ENCODE measurements at regions not wholly inside any gene's neighbourhood (a gene's known extent, or its start where the extent isn't known, plus 50 kb on each side); places are given as distances from the start of the nearest gene placed in this dataset.
A peak's percentile ranks its signal among the peaks of the same experiment; 100 is the strongest.

DNA sequence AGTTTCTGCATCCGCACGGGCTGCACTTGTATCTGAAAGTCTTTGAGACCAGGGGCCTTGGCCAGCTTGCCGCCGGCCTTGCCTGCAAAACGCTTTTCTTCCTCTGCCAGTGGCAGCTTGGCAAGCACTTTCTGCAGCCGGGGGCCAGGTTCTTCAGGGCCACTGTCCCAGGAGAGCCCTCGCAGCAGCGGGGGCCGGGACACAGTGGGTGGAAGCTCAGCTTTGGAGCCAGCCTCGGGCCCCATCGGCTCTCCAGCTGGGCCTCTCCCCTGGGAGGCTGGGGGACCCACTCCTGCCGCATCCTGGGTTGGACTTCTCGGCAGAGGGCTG is 57.5 kb upstream of the LYVE1 start:
- no peak for DNase-seq
- no peaks in the 10 kb centered on the region for H3K36me3 ChIP-seq
- no peaks in the 10 kb centered on the region for H3K9me3 ChIP-seq
- no peak overlapping the region for H3K4me3 ChIP-seq (replicated peaks in 1 of 3)
- H3K27me3 ChIP-seq, result no peaks in the 10 kb centered on the region
- WGBS, 2 donors, result 80 to 82% methylated on average over 6 to 10 of the region's 13 CpGs
- no peak for TF ChIP-seq POLR2A (IDR thresholded peaks at IDR 0.05)
- H3K4me1 ChIP-seq, result peaks cover 0 to 20% of the 10 kb centered on the region in 2 donors
- no peak overlapping the region for H3K27ac ChIP-seq
- intact Hi-C loops (cut with DNase I), result loop anchor here (5.0 kb wide), 1 partner anchor 111 kb away; no protein-coding TSS in a partner anchor

DNA sequence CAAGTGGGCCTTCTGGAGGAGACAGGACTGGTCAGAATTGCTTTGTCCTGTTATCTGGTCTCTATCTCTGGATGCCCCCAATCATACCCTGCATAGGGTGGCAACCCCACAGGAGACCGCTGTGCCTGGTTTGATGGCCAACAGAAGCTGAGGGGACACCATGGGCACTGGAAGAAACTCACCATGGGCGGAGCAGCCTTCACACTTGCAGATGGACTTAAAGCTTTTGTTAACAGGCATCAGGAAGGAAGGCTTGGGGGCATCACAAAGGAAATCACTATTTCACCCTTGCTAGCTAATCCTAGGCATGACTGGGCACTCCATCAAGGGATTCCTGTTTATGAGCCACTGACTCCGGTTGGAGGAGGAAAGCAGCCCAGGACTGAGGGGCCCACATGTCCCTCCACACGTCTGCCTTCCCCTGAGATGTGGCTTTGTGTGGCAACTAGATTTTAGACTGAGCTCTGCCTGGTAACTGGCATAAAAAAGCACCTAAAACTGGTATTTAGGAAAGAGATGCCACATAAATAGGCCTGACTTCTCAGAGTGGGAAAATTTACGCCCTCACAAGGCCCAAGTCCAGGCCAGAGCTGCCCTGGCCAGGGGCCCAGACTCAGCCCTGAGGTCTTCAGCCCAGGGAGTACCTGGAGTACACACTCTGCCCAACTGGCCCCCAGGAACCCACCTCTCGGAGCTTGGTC is 57.0 kb upstream of the LYVE1 start:
- Histone ChIP-seq H3K4me3 (replicated peaks in 1 of 3) (no peak overlapping the region), H3K36me3 (no peaks in the 10 kb centered on the region), H3K4me1 (peaks cover 0 to 20% of the 10 kb centered on the region in 2 donors), H3K9me3 (no peaks in the 10 kb centered on the region), H3K27me3 (no peaks in the 10 kb centered on the region), H3K27ac (no peak overlapping the region)
- 78 to 85% methylated on average over 6 of the region's 6 CpGs for WGBS, 2 donors
- intact Hi-C loops (cut with DNase I), result loop anchor here (5.0 kb wide), 1 partner anchor 112 kb away; no protein-coding TSS in a partner anchor
- TF ChIP-seq, protein P1, sequence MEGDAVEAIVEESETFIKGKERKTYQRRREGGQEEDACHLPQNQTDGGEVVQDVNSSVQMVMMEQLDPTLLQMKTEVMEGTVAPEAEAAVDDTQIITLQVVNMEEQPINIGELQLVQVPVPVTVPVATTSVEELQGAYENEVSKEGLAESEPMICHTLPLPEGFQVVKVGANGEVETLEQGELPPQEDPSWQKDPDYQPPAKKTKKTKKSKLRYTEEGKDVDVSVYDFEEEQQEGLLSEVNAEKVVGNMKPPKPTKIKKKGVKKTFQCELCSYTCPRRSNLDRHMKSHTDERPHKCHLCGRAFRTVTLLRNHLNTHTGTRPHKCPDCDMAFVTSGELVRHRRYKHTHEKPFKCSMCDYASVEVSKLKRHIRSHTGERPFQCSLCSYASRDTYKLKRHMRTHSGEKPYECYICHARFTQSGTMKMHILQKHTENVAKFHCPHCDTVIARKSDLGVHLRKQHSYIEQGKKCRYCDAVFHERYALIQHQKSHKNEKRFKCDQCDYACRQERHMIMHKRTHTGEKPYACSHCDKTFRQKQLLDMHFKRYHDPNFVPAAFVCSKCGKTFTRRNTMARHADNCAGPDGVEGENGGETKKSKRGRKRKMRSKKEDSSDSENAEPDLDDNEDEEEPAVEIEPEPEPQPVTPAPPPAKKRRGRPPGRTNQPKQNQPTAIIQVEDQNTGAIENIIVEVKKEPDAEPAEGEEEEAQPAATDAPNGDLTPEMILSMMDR (IDR thresholded peaks at IDR 0.05), result no peak
- TF ChIP-seq POLR2A (IDR thresholded peaks at IDR 0.05), result no peak
- DNase-seq, result no peak

DNA sequence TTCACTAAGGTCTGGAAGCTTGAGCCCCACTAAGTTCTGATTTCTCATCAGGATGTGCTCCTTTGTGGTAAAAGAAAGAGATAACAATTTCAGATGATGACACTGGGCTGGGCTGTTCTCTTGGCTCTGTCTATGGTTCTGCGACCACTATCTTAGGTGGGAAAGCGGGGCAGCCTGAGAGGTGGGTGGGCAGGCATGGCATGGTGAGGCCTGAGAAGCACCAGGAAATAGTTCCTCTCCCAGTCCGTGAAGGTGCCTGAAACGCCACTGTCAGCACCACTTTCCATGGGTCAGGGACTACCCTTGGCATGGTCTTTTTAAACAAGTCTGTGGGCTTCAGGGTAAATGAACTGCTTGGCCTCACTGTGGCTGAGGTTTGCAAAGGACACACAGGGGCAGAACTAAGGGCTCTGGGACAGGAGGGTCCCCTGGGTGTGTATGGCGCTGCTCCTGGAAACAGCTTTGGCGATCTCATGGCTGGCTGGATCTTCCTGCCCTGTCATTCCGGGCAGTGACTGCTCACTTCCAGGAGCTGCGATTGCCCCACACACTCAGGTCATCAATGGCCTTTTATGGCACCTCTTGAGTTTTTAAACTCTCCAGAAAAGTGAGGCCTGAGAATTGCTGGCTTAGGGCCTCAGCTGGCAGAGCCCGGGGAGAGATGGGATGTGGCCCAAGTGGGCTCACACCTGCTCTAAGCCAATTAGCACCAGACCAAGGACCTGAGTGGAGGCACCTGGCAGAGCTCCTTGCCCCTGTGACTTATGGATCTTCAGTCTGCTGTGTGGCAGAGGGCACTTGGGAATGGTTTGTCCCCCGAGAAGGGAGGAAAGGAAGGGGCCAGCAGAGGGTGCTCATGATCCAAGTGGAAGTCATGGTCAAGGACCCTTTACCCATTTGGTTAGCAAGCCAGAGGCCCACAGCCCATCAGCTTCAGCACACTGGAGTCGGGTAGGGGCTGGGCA is 55.6 kb upstream of the LYVE1 start:
- no peak for TF ChIP-seq POLR2A (IDR thresholded peaks at IDR 0.05)
- TF ChIP-seq, protein P1 (IDR thresholded peaks at IDR 0.05), result peak in 4 of 6 experiments; percentile 30 to 62 (median 51)
- H3K4me3 ChIP-seq (replicated peaks in 1 of 3), result no peak overlapping the region
- H3K27me3 ChIP-seq, result no peaks in the 10 kb centered on the region
- DNase-seq, result peak; percentile 70 to 80
- peaks cover 0 to 20% of the 10 kb centered on the region in 2 donors for H3K4me1 ChIP-seq
- no peaks in the 10 kb centered on the region for H3K9me3 ChIP-seq
- no peaks in the 10 kb centered on the region for H3K36me3 ChIP-seq
- 54 to 56% methylated on average over 10 to 11 of the region's 11 CpGs for WGBS, 2 donors
- H3K27ac ChIP-seq, result peak overlapping the region in 1 of 3 donors; percentile 7
- intact Hi-C loops (cut with DNase I), result no loop called here

DNA sequence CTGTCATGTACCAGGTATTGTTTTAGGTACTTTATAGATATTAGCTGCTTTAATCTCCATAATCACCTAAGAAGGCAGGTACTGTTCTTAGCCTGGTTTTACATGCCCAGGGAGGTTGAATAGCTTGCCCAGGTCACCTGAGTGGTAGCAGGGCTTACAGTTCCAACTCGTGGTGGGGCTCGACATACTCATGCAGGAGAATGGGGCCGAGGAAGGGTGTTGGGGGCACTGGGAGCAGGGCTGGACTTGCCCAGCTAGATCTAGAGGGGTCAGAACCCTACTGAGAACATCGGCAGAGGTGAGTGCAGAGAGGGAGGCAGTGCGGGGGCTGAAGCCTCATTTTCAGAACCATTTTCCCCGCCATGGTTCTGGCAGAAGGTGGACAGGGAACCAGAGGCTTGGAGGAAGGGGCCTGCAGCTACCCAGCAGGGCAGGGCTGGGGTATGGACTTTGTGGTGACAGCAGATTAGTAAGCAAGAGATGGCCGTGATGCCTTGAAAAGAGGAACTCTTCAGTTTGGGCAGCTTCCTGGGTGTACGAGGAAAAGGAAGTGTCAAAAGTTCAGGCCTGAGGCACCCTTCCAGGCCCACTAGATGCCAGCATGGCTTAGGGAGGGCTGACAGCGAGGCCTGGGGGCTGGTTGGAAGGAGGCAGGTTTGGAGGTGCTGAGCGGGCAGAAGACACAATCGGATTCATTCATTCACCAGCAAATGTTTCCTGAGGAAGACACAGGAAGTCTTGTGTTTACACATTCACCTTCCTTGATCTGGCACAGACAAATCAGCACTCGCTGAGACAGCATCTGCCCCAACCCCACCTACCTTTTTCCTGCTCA is 54.7 kb upstream of the LYVE1 start:
- intact Hi-C loops (cut with DNase I), result no loop called here
- Histone ChIP-seq H3K4me1 (peaks cover 0 to 20% of the 10 kb centered on the region in 2 donors), H3K27ac (no peak overlapping the region), H3K27me3 (no peaks in the 10 kb centered on the region), H3K4me3 (replicated peaks in 1 of 3) (no peak overlapping the region), H3K9me3 (no peaks in the 10 kb centered on the region), H3K36me3 (no peaks in the 10 kb centered on the region)
- no peak for TF ChIP-seq POLR2A (IDR thresholded peaks at IDR 0.05)
- TF ChIP-seq, protein P1 (IDR thresholded peaks at IDR 0.05), result no peak
- 83 to 84% methylated on average over 12 of the region's 12 CpGs for WGBS, 2 donors
- DNase-seq, result no peak

DNA sequence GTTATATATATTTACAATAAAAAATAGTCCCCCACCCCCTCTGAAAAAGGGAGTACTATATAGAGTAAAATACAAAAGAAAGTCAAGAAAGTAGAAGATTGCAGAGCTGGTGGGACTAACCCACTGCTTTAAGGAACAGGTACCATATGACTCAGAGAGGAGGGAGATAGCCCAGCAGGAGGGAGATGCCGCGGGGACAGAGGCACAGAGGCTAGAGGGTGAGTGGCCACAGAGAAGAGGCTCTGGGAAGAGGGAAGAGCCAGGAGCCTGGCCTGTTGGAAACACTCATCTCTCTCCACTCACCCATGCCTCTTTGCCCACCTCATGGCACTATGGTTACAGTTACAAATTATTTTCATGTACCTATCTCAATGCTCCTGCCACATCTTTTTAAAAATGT is 53.6 kb upstream of the LYVE1 start:
- 84 to 85% methylated on average over 2 of the region's 2 CpGs for WGBS, 2 donors
- no peak overlapping the region for H3K4me3 ChIP-seq (replicated peaks in 1 of 3)
- no peak for TF ChIP-seq POLR2A (IDR thresholded peaks at IDR 0.05)
- TF ChIP-seq, protein P1 (IDR thresholded peaks at IDR 0.05), result no peak
- peaks cover 0 to 20% of the 10 kb centered on the region in 2 donors for H3K4me1 ChIP-seq
- no peaks in the 10 kb centered on the region for H3K9me3 ChIP-seq
- intact Hi-C loops (cut with DNase I), result no loop called here
- H3K36me3 ChIP-seq, result no peaks in the 10 kb centered on the region
- H3K27me3 ChIP-seq, result no peaks in the 10 kb centered on the region
- no peak overlapping the region for H3K27ac ChIP-seq
- DNase-seq, result no peak

Data from thyroid gland (tissue), 4 donors.